Thoracic aorta (tissue), 2 donors: ENCODE measurements at regions not wholly inside any gene's neighbourhood (a gene's known extent, or its start where the extent isn't known, plus 50 kb on each side); places are given as distances from the start of the nearest gene placed in this dataset.
A peak's percentile ranks its signal among the peaks of the same experiment; 100 is the strongest.
"Not testable (repeated sequence)": the region's sequence is repeated elsewhere in the genome, so short reads cannot be mapped to it uniquely, and the experiment has no call there.

Source experiments
- ATAC-seq: fragments of 150-250 bp; one replicate; pipeline ENCODE4 v1.8.0; 2017; ENCODE audit warnings: low read depth; ENCODE audit not compliant: insufficient number of reproducible peaks, low FRiP score
- DNase-seq: peaks from one replicate; pipeline ENCODE4 v3.0.0-alpha.2; 2020; ENCODE audit warnings: low spot score
- H3K27ac ChIP-seq, 2 donors: fragments of 200-600 bp; sonication (generic); 1 replicate in 1 of 2; 2 replicates in 1 of 2; pipeline ENCODE4 v1.5.1; 2016; ENCODE audit warnings: mild to moderate bottlenecking in 2 of 2, moderate library complexity in 2 of 2
- H3K27me3 ChIP-seq: fragments of 200-600 bp; sonication (generic); replicated peaks from 2 replicates; pipeline ENCODE4 v1.6.0; 2016; ENCODE audit warnings: mild to moderate bottlenecking; ENCODE audit not compliant: insufficient read depth
- H3K36me3 ChIP-seq: fragments of 200-600 bp; sonication (generic); one replicate; pipeline ENCODE4 v1.5.1; 2016
- H3K4me1 ChIP-seq, 2 donors: fragments of 200-600 bp; sonication (generic); 1 replicate in 1 of 2; 2 replicates in 1 of 2; pipeline versions ENCODE4 v1.5.1 to v1.6.0; 2016; ENCODE audit warnings: low read depth in 2 of 2, mild to moderate bottlenecking in 1 of 2; ENCODE audit not compliant: control insufficient read depth in 1 of 2
- H3K4me3 ChIP-seq: fragments of 200-600 bp; sonication (generic); 2 replicates; pipeline ENCODE4 v1.5.1; 2016; ENCODE audit warnings: mild to moderate bottlenecking
- H3K9me3 ChIP-seq: fragments of 200-600 bp; sonication (generic); 2 replicates; pipeline ENCODE4 v1.5.1; 2016
- CTCF ChIP-seq: fragments of 200-600 bp; sonication (generic); IDR thresholded peaks from one replicate; pipeline ENCODE4 v1.5.1; 2019; ENCODE audit warnings: antibody characterized with exemption

- ATAC-seq (no peak), DNase-seq (no peak)
- Histone ChIP-seq H3K4me3 (no peak overlapping the region), H3K9me3 (no peaks in the 10 kb centered on the region), H3K36me3 (no peaks in the 10 kb centered on the region), H3K27me3 (no peaks in the 10 kb centered on the region), H3K4me1 (peaks cover 5 to 23% of the 10 kb centered on the region in 2 donors), H3K27ac (no peak overlapping the region)
- no peak for TF ChIP-seq CTCF
Observed at GRCh38 chr10:117457932-117458331, 82.7 kb upstream of the PDZD8 start.

GRCh38 chr10:117457071-117457810 lies 82.0 kb upstream of the PDZD8 start:
- Histone ChIP-seq H3K36me3 (no peaks in the 10 kb centered on the region), H3K4me1 (peaks cover 5 to 21% of the 10 kb centered on the region in 2 donors), H3K27me3 (no peaks in the 10 kb centered on the region), H3K27ac (no peak overlapping the region), H3K4me3 (no peak overlapping the region), H3K9me3 (no peaks in the 10 kb centered on the region)
- ATAC-seq (no peak), DNase-seq (no peak)
- no peak for TF ChIP-seq CTCF

GRCh38 chr10:117455346-117455745 lies 80.1 kb upstream of the PDZD8 start:
- ATAC-seq (no peak), DNase-seq (no peak)
- no peak overlapping the region for H3K27ac ChIP-seq
- H3K9me3 ChIP-seq, result no peaks in the 10 kb centered on the region
- H3K36me3 ChIP-seq, result no peaks in the 10 kb centered on the region
- no peaks in the 10 kb centered on the region for H3K27me3 ChIP-seq
- no peak for TF ChIP-seq CTCF
- peaks cover 8 to 11% of the 10 kb centered on the region in 2 donors for H3K4me1 ChIP-seq
- H3K4me3 ChIP-seq, result no peak overlapping the region

GRCh38 chr10:117454502-117454901 lies 79.3 kb upstream of the PDZD8 start:
- Histone ChIP-seq H3K36me3 (no peaks in the 10 kb centered on the region), H3K27me3 (no peaks in the 10 kb centered on the region), H3K4me3 (no peak overlapping the region), H3K27ac (no peak overlapping the region), H3K9me3 (no peaks in the 10 kb centered on the region), H3K4me1 (peaks cover 8 to 11% of the 10 kb centered on the region in 2 donors)
- DNase-seq (no peak), ATAC-seq (no peak)
- no peak for TF ChIP-seq CTCF

GRCh38 chr10:117453484-117453883 lies 78.2 kb upstream of the PDZD8 start:
- not testable (repeated sequence) for H3K4me1 ChIP-seq, H3K27ac ChIP-seq, H3K36me3 ChIP-seq, H3K27me3 ChIP-seq, DNase-seq, H3K9me3 ChIP-seq, H3K4me3 ChIP-seq, ATAC-seq

- no peak for DNase-seq
- peak overlapping the region; percentile 17 to 28 for H3K27ac ChIP-seq
Observed at GRCh38 chr10:117450940-117451339, 75.7 kb upstream of the PDZD8 start.

More at GRCh38 chr10:117450940-117451339, 75.7 kb upstream of the PDZD8 start:
- no peak overlapping the region for H3K4me3 ChIP-seq
- no peaks in the 10 kb centered on the region for H3K9me3 ChIP-seq
- no peak for TF ChIP-seq CTCF
- H3K4me1 ChIP-seq, result peaks cover 6 to 8% of the 10 kb centered on the region in 2 donors
- H3K27me3 ChIP-seq, result no peaks in the 10 kb centered on the region
- no peak for ATAC-seq
- no peaks in the 10 kb centered on the region for H3K36me3 ChIP-seq
